ENCODE measurements at regions not wholly inside any gene's neighbourhood (a gene's known extent, or its start where the extent isn't known, plus 50 kb on each side); places are given as distances from the start of the nearest gene placed in this dataset.

GRCh38 chr3:26559227-26559626 lies 63.3 kb upstream of the LRRC3B start:
- TF ChIP-seq POLR2A (IDR thresholded peaks at IDR 0.05) (no peak), POLR2AphosphoS5 (IDR thresholded peaks at IDR 0.05) (no peak), CTCF (IDR thresholded peaks at IDR 0.05) (no peak), EP300 (IDR thresholded peaks at IDR 0.05) (no peak)
- peak in 1 of 2 donors; percentile 58 for DNase-seq
- peaks cover 0 to 11% (median 0%) of the 10 kb centered on the region in 4 donors for H3K4me1 ChIP-seq
- H3K4me3 ChIP-seq = no peak overlapping the region
- intact Hi-C loops (cut with DNase I; ENCODE audit: low total_unique reads) = no loop called here
- no peaks in the 10 kb centered on the region for H3K36me3 ChIP-seq
- no peaks in the 10 kb centered on the region for H3K27me3 ChIP-seq
- H3K27ac ChIP-seq = no peak overlapping the region
- no peaks in the 10 kb centered on the region for H3K9me3 ChIP-seq
- WGBS, 5 donors = 79 to 85% (median 81%) methylated on average over 3 of the region's 3 CpGs

GRCh38 chr3:26560081-26560480 lies 62.5 kb upstream of the LRRC3B start:
- Histone ChIP-seq H3K9me3 (no peaks in the 10 kb centered on the region), H3K4me3 (no peak overlapping the region), H3K4me1 (peaks cover 0 to 11% (median 0%) of the 10 kb centered on the region in 4 donors), H3K27me3 (no peaks in the 10 kb centered on the region), H3K36me3 (no peaks in the 10 kb centered on the region), H3K27ac (no peak overlapping the region)
- 57 to 76% (median 67%) methylated on average over 1 of the region's 1 CpG for WGBS, 5 donors
- TF ChIP-seq CTCF (IDR thresholded peaks at IDR 0.05) (no peak), POLR2A (IDR thresholded peaks at IDR 0.05) (no peak), EP300 (IDR thresholded peaks at IDR 0.05) (no peak), POLR2AphosphoS5 (IDR thresholded peaks at IDR 0.05) (no peak)
- intact Hi-C loops (cut with DNase I; ENCODE audit: low total_unique reads) = no loop called here
- peak in 1 of 2 donors; percentile 13 for DNase-seq

GRCh38 chr3:26562021-26562768 lies 60.4 kb upstream of the LRRC3B start:
- Histone ChIP-seq H3K36me3 (no peaks in the 10 kb centered on the region), H3K9me3 (no peaks in the 10 kb centered on the region), H3K4me1 (peaks cover 0 to 11% (median 0%) of the 10 kb centered on the region in 4 donors), H3K27ac (no peak overlapping the region), H3K27me3 (no peaks in the 10 kb centered on the region), H3K4me3 (no peak overlapping the region)
- peak in 1 of 2 donors; percentile 25 for DNase-seq
- TF ChIP-seq POLR2AphosphoS5 (IDR thresholded peaks at IDR 0.05) = no peak
- TF ChIP-seq CTCF (IDR thresholded peaks at IDR 0.05) = no peak
- no peak for TF ChIP-seq EP300 (IDR thresholded peaks at IDR 0.05)
- TF ChIP-seq POLR2A (IDR thresholded peaks at IDR 0.05) = no peak
- intact Hi-C loops (cut with DNase I; ENCODE audit: low total_unique reads) = no loop called here
- 56 to 69% (median 63%) methylated on average over 3 of the region's 3 CpGs for WGBS, 5 donors

Measured in stomach (tissue), 8 donors.